ENCODE measurements at regions not wholly inside any gene's neighbourhood (a gene's known extent, or its start where the extent isn't known, plus 50 kb on each side); places are given as distances from the start of the nearest gene placed in this dataset.

DNA sequence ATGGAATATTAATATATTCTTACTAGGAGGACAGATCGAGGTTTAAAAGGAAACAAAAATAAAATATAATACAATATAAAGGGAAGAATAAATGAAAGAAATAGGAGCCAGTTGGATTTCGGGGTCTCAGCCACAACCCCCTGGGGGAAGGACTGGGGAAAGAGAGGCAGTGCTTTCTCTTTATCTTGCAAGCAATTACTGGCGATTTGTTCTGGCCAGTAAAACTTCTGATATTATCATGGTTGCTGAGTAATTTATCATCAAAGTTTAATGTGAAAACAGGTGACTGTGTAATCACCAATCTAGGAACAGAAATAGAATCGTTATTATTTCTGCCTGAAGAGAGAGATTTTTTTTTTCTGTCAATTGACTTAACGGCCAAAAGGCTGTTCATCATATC lies 917.7 kb upstream of the CELF4 start (continued):
- no peak for TF ChIP-seq JUND (IDR thresholded peaks at IDR 0.05; ENCODE audit: low read length)
- TF ChIP-seq TAF7 (optimal IDR thresholded peaks at IDR 0.05; ENCODE audit: borderline replicate concordance, low read depth, low read length), result no peak

Data from H1 (cell line).